Adrenal gland (tissue), 5 donors: ENCODE measurements at regions not wholly inside any gene's neighbourhood (a gene's known extent, or its start where the extent isn't known, plus 50 kb on each side); places are given as distances from the start of the nearest gene placed in this dataset.

Experiments
- POLR2A ChIP-seq, 2 donors: fragments of 450-650 bp; IDR thresholded peaks; one replicate each; pipeline ENCODE4 v1.6.1; 2017; ENCODE audit warnings: antibody characterized with exemption in 2 of 2, mild to moderate bottlenecking in 2 of 2, moderate library complexity in 1 of 2
- TF ChIP-seq, protein P1 (sequence below), 6 experiments: fragments of 450-650 bp in 4 of 6; fragments of 200-600 bp in 2 of 6; sonication (generic) in 1 of 6; IDR thresholded peaks; 1 replicate in 5 of 6; 2 replicates in 1 of 6; pipeline versions ENCODE4 v1.5.1 to v1.8.0; 2016 to 2021; ENCODE audit warnings: antibody characterized with exemption in 6 of 6, mild to moderate bottlenecking in 2 of 6, moderate library complexity in 1 of 6
- donor health status: DM: no; HTN: no; CAD: no.

DNA sequence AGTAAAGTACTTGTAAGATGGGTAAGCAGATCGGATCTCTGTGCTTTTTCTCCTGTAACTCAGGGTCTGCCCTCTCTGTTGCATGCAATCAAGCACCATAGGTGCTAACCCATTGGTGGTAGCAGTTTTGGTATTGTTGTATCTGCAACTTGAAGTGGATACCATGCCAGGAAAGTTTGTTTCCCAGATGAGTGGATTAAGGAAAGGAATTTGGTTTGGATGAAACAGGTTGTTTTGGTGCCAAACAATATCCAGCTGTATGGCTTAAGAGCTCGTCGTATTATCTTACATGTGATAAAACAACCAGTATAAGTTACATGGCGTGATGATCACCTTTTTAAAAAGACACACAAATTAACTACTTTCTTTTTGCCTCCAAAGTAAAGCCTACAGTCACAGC is 280.9 kb upstream of the TENM3 start:
- TF ChIP-seq, protein P1, sequence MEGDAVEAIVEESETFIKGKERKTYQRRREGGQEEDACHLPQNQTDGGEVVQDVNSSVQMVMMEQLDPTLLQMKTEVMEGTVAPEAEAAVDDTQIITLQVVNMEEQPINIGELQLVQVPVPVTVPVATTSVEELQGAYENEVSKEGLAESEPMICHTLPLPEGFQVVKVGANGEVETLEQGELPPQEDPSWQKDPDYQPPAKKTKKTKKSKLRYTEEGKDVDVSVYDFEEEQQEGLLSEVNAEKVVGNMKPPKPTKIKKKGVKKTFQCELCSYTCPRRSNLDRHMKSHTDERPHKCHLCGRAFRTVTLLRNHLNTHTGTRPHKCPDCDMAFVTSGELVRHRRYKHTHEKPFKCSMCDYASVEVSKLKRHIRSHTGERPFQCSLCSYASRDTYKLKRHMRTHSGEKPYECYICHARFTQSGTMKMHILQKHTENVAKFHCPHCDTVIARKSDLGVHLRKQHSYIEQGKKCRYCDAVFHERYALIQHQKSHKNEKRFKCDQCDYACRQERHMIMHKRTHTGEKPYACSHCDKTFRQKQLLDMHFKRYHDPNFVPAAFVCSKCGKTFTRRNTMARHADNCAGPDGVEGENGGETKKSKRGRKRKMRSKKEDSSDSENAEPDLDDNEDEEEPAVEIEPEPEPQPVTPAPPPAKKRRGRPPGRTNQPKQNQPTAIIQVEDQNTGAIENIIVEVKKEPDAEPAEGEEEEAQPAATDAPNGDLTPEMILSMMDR (IDR thresholded peaks at IDR 0.05) = no peak
- no peak for TF ChIP-seq POLR2A (IDR thresholded peaks at IDR 0.05)
